Liver (tissue), 8 donors: ENCODE measurements at regions not wholly inside any gene's neighbourhood (a gene's known extent, or its start where the extent isn't known, plus 50 kb on each side); places are given as distances from the start of the nearest gene placed in this dataset.

Experiments
- DNase-seq: peaks from one replicate; pipeline ENCODE4 v3.0.0-alpha.2; 2017; ENCODE audit warnings: low spot score
- H3K27ac ChIP-seq, 2 donors: one replicate each; pipeline ENCODE4 v1.7.0; 2013; ENCODE audit warnings: inconsistent platforms in 2 of 2, low read length in 2 of 2, control low read depth in 1 of 2, low read depth in 1 of 2, mild to moderate bottlenecking in 1 of 2
- H3K27me3 ChIP-seq, 4 donors: one replicate each; pipeline versions ENCODE4 v1.6.1 to v1.7.0; 2013; ENCODE audit warnings: low read length in 3 of 4, inconsistent platforms in 1 of 4, mild to moderate bottlenecking in 1 of 4, moderate library complexity in 1 of 4; ENCODE audit not compliant: control insufficient read depth in 4 of 4, insufficient read depth in 4 of 4
- H3K36me3 ChIP-seq, 4 donors: one replicate each; pipeline versions ENCODE4 v1.6.1 to v1.7.0; 2013; ENCODE audit warnings: low read length in 3 of 4, mild to moderate bottlenecking in 3 of 4, low read depth in 1 of 4, moderate library complexity in 1 of 4; ENCODE audit not compliant: control insufficient read depth in 4 of 4, insufficient read depth in 3 of 4
- H3K4me1 ChIP-seq, 4 donors: one replicate each; pipeline versions ENCODE4 v1.6.1 to v1.7.0; 2013; ENCODE audit warnings: low read length in 3 of 4, mild to moderate bottlenecking in 3 of 4, moderate library complexity in 1 of 4; ENCODE audit not compliant: control insufficient read depth in 4 of 4, insufficient read depth in 4 of 4
- H3K4me3 ChIP-seq, 3 donors: one replicate each; pipeline versions ENCODE4 v1.6.1 to v1.7.0; 2013; ENCODE audit warnings: low read length in 3 of 3, control low read depth in 1 of 3, low read depth in 1 of 3, mild to moderate bottlenecking in 1 of 3
- H3K9ac ChIP-seq, 2 donors: one replicate each; pipeline ENCODE4 v1.7.0; 2013; ENCODE audit warnings: low read length in 2 of 2, mild to moderate bottlenecking in 2 of 2, moderate library complexity in 2 of 2, control low read depth in 1 of 2, low read depth in 1 of 2
- H3K9me3 ChIP-seq, 4 donors: one replicate each; pipeline versions ENCODE4 v1.6.1 to v1.7.0; 2013; ENCODE audit warnings: low read length in 3 of 4; ENCODE audit not compliant: control insufficient read depth in 4 of 4
- FOXA1 ChIP-seq: IDR thresholded peaks from 2 replicates; pipeline ENCODE4 v1.6.1; 2016; ENCODE audit warnings: antibody characterized with exemption
- FOXA2 ChIP-seq: IDR thresholded peaks from 2 replicates; pipeline ENCODE4 v1.6.1; 2016; ENCODE audit warnings: antibody characterized with exemption
- GABPA ChIP-seq, 2 donors: IDR thresholded peaks in 1 of 2; conservative IDR thresholded peaks in 1 of 2; 2 replicates each; pipeline ENCODE4 v1.6.1; 2016; ENCODE audit warnings: antibody characterized with exemption in 2 of 2, mild to moderate bottlenecking in 1 of 2, moderate library complexity in 1 of 2
- HNF4A ChIP-seq, 2 donors: conservative IDR thresholded peaks; 2 replicates each; pipeline ENCODE4 v1.6.1; 2016; ENCODE audit warnings: antibody characterized with exemption in 2 of 2, mild to moderate bottlenecking in 2 of 2
- HNF4G ChIP-seq: IDR thresholded peaks from 2 replicates; pipeline ENCODE4 v1.6.1; 2016; ENCODE audit warnings: antibody characterized with exemption
- JUND ChIP-seq, 2 donors: IDR thresholded peaks; 2 replicates each; pipeline ENCODE4 v1.6.1; 2016; ENCODE audit warnings: antibody characterized with exemption in 2 of 2
- NR2F2 ChIP-seq: IDR thresholded peaks from 2 replicates; pipeline ENCODE4 v1.6.1; 2016; ENCODE audit warnings: antibody characterized with exemption
- RAD21 ChIP-seq, 2 donors: IDR thresholded peaks; 2 replicates each; pipeline ENCODE4 v1.6.1; 2016; ENCODE audit warnings: antibody characterized with exemption in 2 of 2, mild to moderate bottlenecking in 2 of 2
- RXRA ChIP-seq, 2 donors: IDR thresholded peaks; 2 replicates each; pipeline ENCODE4 v1.6.1; 2017 to 2018; ENCODE audit warnings: antibody characterized with exemption in 2 of 2, mild to moderate bottlenecking in 1 of 2
- SP1 ChIP-seq: IDR thresholded peaks from 2 replicates; pipeline ENCODE4 v1.6.1; 2018; ENCODE audit warnings: antibody characterized with exemption, mild to moderate bottlenecking
- TAF1 ChIP-seq: conservative IDR thresholded peaks from 2 replicates; pipeline ENCODE4 v1.6.1; 2016; ENCODE audit warnings: antibody characterized with exemption, mild to moderate bottlenecking
- YY1 ChIP-seq: IDR thresholded peaks from 2 replicates; pipeline ENCODE4 v1.6.1; 2016; ENCODE audit warnings: antibody characterized with exemption, mild to moderate bottlenecking
- WGBS: extraction: QIAGEN DNeasy Blood & Tissue Kit; methylation state at CpG from one replicate; pipeline ENCODE4 v1.1.7; 2013; 5-methylcytosine and 5-hydroxymethylcytosine counted together
- TF ChIP-seq, protein P1 (sequence below): fragments of 150-350 bp; IDR thresholded peaks from 2 replicates; pipeline ENCODE4 v1.5.1; 2017; ENCODE audit warnings: improper control_type of control experiment, low read depth, low read length; ENCODE audit not compliant: missing input control
- TF ChIP-seq, protein P2 (sequence below): IDR thresholded peaks from 2 replicates; pipeline ENCODE4 v1.6.1; 2016; ENCODE audit warnings: antibody characterized with exemption
- TF ChIP-seq, protein P3 (sequence below): IDR thresholded peaks from 2 replicates; pipeline ENCODE4 v1.6.1; 2016; ENCODE audit warnings: antibody characterized with exemption
- TF ChIP-seq, protein P4 (sequence below): IDR thresholded peaks from 2 replicates; pipeline ENCODE4 v1.6.1; 2016; ENCODE audit warnings: antibody characterized with exemption
- TF ChIP-seq, protein P5 (sequence below): IDR thresholded peaks from 2 replicates; pipeline ENCODE4 v1.6.1; 2016; ENCODE audit warnings: antibody characterized with exemption, mild to moderate bottlenecking
- donor health status: healthy.
- donor health status: healthy.
- donor health status: healthy.
- donor health status: healthy.
- donor health status: healthy.

DNA sequence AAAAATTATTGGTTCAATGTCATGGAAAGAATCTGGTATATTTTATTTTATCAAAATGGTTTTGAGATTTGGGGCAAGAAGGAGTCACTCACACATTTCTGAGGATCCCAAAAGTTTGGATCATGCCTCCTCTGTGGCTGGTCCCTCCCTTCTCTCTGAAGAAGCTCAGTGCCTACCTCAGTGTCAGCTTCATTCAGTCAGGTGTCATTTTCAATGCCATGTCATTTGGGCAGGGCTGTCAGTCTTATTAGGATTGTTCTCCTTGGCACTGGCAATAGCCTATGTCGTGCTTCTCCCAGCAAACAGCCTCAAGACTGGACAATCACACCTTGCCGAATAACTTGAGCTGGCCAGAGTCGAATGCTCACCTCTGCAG is 264.5 kb upstream of the CAMK1G start:
- no peak overlapping the region for H3K27ac ChIP-seq
- H3K9me3 ChIP-seq, result peaks cover 0 to 1% (median 0%) of the 10 kb centered on the region in 4 donors
- no peaks in the 10 kb centered on the region for H3K4me1 ChIP-seq
- no peak overlapping the region for H3K4me3 ChIP-seq
- H3K27me3 ChIP-seq, result no peaks in the 10 kb centered on the region
- no peak for DNase-seq
- TF ChIP-seq, protein P1, sequence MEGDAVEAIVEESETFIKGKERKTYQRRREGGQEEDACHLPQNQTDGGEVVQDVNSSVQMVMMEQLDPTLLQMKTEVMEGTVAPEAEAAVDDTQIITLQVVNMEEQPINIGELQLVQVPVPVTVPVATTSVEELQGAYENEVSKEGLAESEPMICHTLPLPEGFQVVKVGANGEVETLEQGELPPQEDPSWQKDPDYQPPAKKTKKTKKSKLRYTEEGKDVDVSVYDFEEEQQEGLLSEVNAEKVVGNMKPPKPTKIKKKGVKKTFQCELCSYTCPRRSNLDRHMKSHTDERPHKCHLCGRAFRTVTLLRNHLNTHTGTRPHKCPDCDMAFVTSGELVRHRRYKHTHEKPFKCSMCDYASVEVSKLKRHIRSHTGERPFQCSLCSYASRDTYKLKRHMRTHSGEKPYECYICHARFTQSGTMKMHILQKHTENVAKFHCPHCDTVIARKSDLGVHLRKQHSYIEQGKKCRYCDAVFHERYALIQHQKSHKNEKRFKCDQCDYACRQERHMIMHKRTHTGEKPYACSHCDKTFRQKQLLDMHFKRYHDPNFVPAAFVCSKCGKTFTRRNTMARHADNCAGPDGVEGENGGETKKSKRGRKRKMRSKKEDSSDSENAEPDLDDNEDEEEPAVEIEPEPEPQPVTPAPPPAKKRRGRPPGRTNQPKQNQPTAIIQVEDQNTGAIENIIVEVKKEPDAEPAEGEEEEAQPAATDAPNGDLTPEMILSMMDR, result no peak
- no peaks in the 10 kb centered on the region for H3K36me3 ChIP-seq
- H3K9ac ChIP-seq, result no peak overlapping the region
- WGBS, result 79% methylated on average over 3 of the region's 3 CpGs

DNA sequence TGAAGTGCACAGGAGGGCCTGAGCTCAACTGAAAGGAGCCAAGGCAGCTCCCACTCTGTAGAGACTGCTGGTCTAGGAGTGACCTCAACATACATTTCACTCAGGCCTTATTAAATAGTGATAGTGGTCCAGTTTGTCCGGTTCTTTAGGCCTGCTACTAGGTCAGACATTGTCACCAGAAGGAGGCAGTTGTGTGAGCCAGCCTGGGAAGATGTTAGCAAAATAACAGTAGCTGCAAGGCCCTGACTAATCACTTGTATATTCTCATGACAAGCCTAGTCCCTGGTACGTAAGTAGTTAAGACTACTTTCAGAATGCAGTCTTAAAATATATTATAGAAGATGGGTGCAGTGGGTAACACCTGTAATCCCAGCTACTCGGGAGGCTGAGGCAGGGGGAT is 264.0 kb upstream of the CAMK1G start:
- 86% methylated on average over 3 of the region's 3 CpGs for WGBS
- no peak for TF ChIP-seq HNF4A (conservative IDR thresholded peaks at IDR 0.05)
- DNase-seq, result no peak
- Histone ChIP-seq H3K4me1 (no peaks in the 10 kb centered on the region), H3K9ac (no peak overlapping the region), H3K36me3 (no peaks in the 10 kb centered on the region), H3K27me3 (no peaks in the 10 kb centered on the region), H3K4me3 (no peak overlapping the region), H3K27ac (no peak overlapping the region), H3K9me3 (peaks cover 0 to 1% (median 0%) of the 10 kb centered on the region in 4 donors)

DNA sequence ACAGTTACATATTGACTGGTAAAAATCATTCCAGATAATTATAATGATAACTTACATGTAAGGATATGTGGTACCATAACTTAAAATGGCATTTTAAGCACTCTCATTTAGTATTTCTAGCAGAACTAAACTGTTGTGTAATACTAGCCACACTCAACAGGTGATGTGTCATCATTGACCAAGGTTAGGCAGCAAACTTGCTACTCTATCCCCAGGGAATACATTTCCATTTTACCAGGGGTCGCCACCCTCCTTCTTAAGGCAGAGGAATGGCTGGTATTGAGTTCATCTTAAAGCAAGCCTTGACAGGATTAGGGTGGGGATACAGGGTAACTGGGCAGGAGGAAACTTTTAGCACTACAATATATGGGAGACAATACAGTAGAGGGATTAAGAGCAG is 259.8 kb upstream of the CAMK1G start:
- WGBS, result 80% methylated on average over 1 of the region's 1 CpG
- Histone ChIP-seq H3K36me3 (no peaks in the 10 kb centered on the region), H3K9me3 (peaks cover 0 to 1% (median 0%) of the 10 kb centered on the region in 4 donors), H3K4me1 (no peaks in the 10 kb centered on the region), H3K27ac (no peak overlapping the region), H3K9ac (no peak overlapping the region), H3K4me3 (no peak overlapping the region), H3K27me3 (peaks cover 0 to 3% (median 0%) of the 10 kb centered on the region in 4 donors)
- no peak for TF ChIP-seq HNF4A (conservative IDR thresholded peaks at IDR 0.05)
- no peak for TF ChIP-seq RAD21 (IDR thresholded peaks at IDR 0.05)
- no peak for TF ChIP-seq YY1
- no peak for TF ChIP-seq TAF1
- TF ChIP-seq, protein P2, sequence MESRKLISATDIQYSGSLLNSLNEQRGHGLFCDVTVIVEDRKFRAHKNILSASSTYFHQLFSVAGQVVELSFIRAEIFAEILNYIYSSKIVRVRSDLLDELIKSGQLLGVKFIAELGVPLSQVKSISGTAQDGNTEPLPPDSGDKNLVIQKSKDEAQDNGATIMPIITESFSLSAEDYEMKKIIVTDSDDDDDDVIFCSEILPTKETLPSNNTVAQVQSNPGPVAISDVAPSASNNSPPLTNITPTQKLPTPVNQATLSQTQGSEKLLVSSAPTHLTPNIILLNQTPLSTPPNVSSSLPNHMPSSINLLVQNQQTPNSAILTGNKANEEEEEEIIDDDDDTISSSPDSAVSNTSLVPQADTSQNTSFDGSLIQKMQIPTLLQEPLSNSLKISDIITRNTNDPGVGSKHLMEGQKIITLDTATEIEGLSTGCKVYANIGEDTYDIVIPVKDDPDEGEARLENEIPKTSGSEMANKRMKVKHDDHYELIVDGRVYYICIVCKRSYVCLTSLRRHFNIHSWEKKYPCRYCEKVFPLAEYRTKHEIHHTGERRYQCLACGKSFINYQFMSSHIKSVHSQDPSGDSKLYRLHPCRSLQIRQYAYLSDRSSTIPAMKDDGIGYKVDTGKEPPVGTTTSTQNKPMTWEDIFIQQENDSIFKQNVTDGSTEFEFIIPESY, result no peak
- TF ChIP-seq HNF4G, result no peak
- TF ChIP-seq JUND (IDR thresholded peaks at IDR 0.05), result no peak
- no peak for TF ChIP-seq RXRA (IDR thresholded peaks at IDR 0.05)
- TF ChIP-seq NR2F2, result no peak
- TF ChIP-seq FOXA1, result no peak
- TF ChIP-seq, protein P1, result no peak
- TF ChIP-seq, protein P3, sequence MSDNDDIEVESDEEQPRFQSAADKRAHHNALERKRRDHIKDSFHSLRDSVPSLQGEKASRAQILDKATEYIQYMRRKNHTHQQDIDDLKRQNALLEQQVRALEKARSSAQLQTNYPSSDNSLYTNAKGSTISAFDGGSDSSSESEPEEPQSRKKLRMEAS, result no peak
- no peak for TF ChIP-seq SP1
- no peak for TF ChIP-seq FOXA2
- TF ChIP-seq, protein P4, sequence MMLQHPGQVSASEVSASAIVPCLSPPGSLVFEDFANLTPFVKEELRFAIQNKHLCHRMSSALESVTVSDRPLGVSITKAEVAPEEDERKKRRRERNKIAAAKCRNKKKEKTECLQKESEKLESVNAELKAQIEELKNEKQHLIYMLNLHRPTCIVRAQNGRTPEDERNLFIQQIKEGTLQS, result no peak
- TF ChIP-seq, protein P5, sequence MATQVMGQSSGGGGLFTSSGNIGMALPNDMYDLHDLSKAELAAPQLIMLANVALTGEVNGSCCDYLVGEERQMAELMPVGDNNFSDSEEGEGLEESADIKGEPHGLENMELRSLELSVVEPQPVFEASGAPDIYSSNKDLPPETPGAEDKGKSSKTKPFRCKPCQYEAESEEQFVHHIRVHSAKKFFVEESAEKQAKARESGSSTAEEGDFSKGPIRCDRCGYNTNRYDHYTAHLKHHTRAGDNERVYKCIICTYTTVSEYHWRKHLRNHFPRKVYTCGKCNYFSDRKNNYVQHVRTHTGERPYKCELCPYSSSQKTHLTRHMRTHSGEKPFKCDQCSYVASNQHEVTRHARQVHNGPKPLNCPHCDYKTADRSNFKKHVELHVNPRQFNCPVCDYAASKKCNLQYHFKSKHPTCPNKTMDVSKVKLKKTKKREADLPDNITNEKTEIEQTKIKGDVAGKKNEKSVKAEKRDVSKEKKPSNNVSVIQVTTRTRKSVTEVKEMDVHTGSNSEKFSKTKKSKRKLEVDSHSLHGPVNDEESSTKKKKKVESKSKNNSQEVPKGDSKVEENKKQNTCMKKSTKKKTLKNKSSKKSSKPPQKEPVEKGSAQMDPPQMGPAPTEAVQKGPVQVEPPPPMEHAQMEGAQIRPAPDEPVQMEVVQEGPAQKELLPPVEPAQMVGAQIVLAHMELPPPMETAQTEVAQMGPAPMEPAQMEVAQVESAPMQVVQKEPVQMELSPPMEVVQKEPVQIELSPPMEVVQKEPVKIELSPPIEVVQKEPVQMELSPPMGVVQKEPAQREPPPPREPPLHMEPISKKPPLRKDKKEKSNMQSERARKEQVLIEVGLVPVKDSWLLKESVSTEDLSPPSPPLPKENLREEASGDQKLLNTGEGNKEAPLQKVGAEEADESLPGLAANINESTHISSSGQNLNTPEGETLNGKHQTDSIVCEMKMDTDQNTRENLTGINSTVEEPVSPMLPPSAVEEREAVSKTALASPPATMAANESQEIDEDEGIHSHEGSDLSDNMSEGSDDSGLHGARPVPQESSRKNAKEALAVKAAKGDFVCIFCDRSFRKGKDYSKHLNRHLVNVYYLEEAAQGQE, result no peak
- no peak for TF ChIP-seq GABPA (IDR thresholded peaks at IDR 0.05 in 1 of 2, conservative IDR thresholded peaks at IDR 0.05 in 1 of 2)
- no peak for DNase-seq
